ENCODE measurements at regions not wholly inside any gene's neighbourhood (a gene's known extent, or its start where the extent isn't known, plus 50 kb on each side); places are given as distances from the start of the nearest gene placed in this dataset.

DNA sequence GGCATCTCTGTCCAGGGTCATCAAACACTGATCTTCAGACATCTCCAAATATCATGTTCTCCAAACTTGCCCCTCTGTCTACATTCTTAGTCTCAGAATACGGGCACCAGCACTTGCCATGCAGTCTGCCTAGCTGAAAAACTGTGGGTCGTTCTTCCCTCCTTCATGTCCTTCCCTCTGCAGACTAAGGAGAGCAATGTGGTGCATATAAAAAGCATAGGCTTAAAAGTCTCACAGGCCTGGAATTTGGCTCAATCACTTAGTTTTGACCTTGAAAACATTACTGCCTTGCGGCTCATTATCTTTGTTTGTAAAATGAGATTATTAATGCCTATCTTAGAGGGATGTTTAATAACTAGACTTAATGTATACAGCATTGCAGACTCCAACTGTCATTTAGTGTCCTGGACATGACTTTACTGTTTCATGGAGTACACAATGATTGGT, 362.8 kb downstream of the NPR3 start:
- BruUV-seq (replicated peaks): no TSS peak
- POLR2A ChIA-PET: no interaction called here

GRCh38 chr5:33074548-33074947, 363.4 kb downstream of the NPR3 start:
- no peaks in the 10 kb centered on the region for H3K36me3 ChIP-seq (ENCODE audit: control insufficient read depth, insufficient read depth, low read length)
- ChIA-PET POLR2A (no interaction called here), CTCF (ENCODE audit: low intra/inter-chr PET ratio) (no interaction called here)
- no peak overlapping the region for H3K27ac ChIP-seq (ENCODE audit: extremely low read depth, low read depth, low read length)
- H4K20me1 ChIP-seq (replicated peaks; ENCODE audit: control insufficient read depth, insufficient read depth, low read length): no peaks in the 10 kb centered on the region
- FAIRE-seq (no peak), ATAC-seq (no peak), DNase-seq (ENCODE audit: extremely low read depth in 1 of 4, low spot score in 3 of 4) (no peak)
- no TSS peak for BruUV-seq (replicated peaks)
- H3K9me1 ChIP-seq (ENCODE audit: control insufficient read depth, insufficient read depth, low read length): no peaks in the 10 kb centered on the region
- H2AFZ ChIP-seq (ENCODE audit: low read depth, low read length): no peak overlapping the region
- H3K4me1 ChIP-seq (replicated peaks in 1 of 2; ENCODE audit: control insufficient read depth in 2 of 2, insufficient read depth in 2 of 2, low read length in 2 of 2): no peaks in the 10 kb centered on the region
- H3K4me3 ChIP-seq: no peak overlapping the region
- H3K9me3 ChIP-seq (replicated peaks; ENCODE audit: control insufficient read depth, insufficient read depth, low read depth, low read length): no peaks in the 10 kb centered on the region; the same call in 1 of the 2 replicates
- intact Hi-C loops (cut with micrococcal nuclease): no loop called here
- no peak overlapping the region for H3K4me2 ChIP-seq (ENCODE audit: insufficient read depth, low read length)
- no peaks in the 10 kb centered on the region for H3K79me2 ChIP-seq (ENCODE audit: control insufficient read depth, insufficient read depth, low read length)
- H3K9ac ChIP-seq (ENCODE audit: insufficient read depth in 1 of 2, low read depth in 2 of 2, low read length in 2 of 2): no peak overlapping the region
- WGBS (ENCODE audit: insufficient coverage, low coverage, missing lambda C conversion rate): 0% methylated on average over 3 of the region's 3 CpGs
- in situ Hi-C loops (cut with MboI): no loop called here
- no peaks in the 10 kb centered on the region for H3K27me3 ChIP-seq (ENCODE audit: control insufficient read depth in 2 of 2, insufficient read depth in 2 of 2, low read length in 2 of 2)
- TF ChIP-seq NKRF (IDR thresholded peaks at IDR 0.05; ENCODE audit: borderline replicate concordance) (no peak), HOXB6 (CRISPR knock-in tag; IDR thresholded peaks at IDR 0.05; ENCODE audit: borderline replicate concordance) (no peak), RCOR1 (IDR thresholded peaks at IDR 0.05; ENCODE audit: borderline replicate concordance in 1 of 2, low read depth in 2 of 2, low read length in 2 of 2) (no peak), SIX5 (IDR thresholded peaks at IDR 0.05; ENCODE audit: borderline replicate concordance in 1 of 2, insufficient read depth in 1 of 2, low read depth in 1 of 2, low read length in 2 of 2) (no peak), ZNF583 (CRISPR knock-in tag; IDR thresholded peaks at IDR 0.05) (no peak), FOXJ3 (CRISPR knock-in tag; IDR thresholded peaks at IDR 0.05) (no peak)

More for the DNA sequence above, 362.8 kb downstream of the NPR3 start:
- Histone ChIP-seq H3K9me1 (ENCODE audit: control insufficient read depth, insufficient read depth, low read length) (no peaks in the 10 kb centered on the region), H3K27ac (ENCODE audit: extremely low read depth, low read depth, low read length) (no peak overlapping the region), H3K36me3 (ENCODE audit: control insufficient read depth, insufficient read depth, low read length) (no peaks in the 10 kb centered on the region), H3K4me2 (ENCODE audit: insufficient read depth, low read length) (no peak overlapping the region), H4K20me1 (replicated peaks; ENCODE audit: control insufficient read depth, insufficient read depth, low read length) (no peaks in the 10 kb centered on the region), H3K4me3 (no peak overlapping the region), H3K79me2 (ENCODE audit: control insufficient read depth, insufficient read depth, low read length) (no peaks in the 10 kb centered on the region), H3K27me3 (ENCODE audit: control insufficient read depth in 2 of 2, insufficient read depth in 2 of 2, low read length in 2 of 2) (no peaks in the 10 kb centered on the region), H3K4me1 (replicated peaks in 1 of 2; ENCODE audit: control insufficient read depth in 2 of 2, insufficient read depth in 2 of 2, low read length in 2 of 2) (no peaks in the 10 kb centered on the region), H3K9me3 (replicated peaks; ENCODE audit: control insufficient read depth, insufficient read depth, low read depth, low read length) (no peaks in the 10 kb centered on the region; the same call in 1 of the 2 replicates), H2AFZ (ENCODE audit: low read depth, low read length) (no peak overlapping the region), H3K9ac (ENCODE audit: insufficient read depth in 1 of 2, low read depth in 2 of 2, low read length in 2 of 2) (no peak overlapping the region)
- TF ChIP-seq BRD4 (IDR thresholded peaks at IDR 0.05) (no peak), SUPT5H (IDR thresholded peaks at IDR 0.05) (no peak)
- FAIRE-seq (no peak), DNase-seq (ENCODE audit: extremely low read depth in 1 of 4, low spot score in 3 of 4) (no peak), ATAC-seq (no peak)
- CTCF ChIA-PET (ENCODE audit: low intra/inter-chr PET ratio): no interaction called here
- intact Hi-C loops (cut with micrococcal nuclease) (no loop called here), in situ Hi-C loops (cut with MboI) (no loop called here)
- WGBS (ENCODE audit: insufficient coverage, low coverage, missing lambda C conversion rate): 2% methylated on average over 3 of the region's 3 CpGs
